ENCODE measurements at regions not wholly inside any gene's neighbourhood (a gene's known extent, or its start where the extent isn't known, plus 50 kb on each side); places are given as distances from the start of the nearest gene placed in this dataset.

GRCh38 chr4:155521382-155521781 lies 144.6 kb upstream of the MAP9 start:
- no peak for DNase-seq (ENCODE audit: low spot score)

DNA sequence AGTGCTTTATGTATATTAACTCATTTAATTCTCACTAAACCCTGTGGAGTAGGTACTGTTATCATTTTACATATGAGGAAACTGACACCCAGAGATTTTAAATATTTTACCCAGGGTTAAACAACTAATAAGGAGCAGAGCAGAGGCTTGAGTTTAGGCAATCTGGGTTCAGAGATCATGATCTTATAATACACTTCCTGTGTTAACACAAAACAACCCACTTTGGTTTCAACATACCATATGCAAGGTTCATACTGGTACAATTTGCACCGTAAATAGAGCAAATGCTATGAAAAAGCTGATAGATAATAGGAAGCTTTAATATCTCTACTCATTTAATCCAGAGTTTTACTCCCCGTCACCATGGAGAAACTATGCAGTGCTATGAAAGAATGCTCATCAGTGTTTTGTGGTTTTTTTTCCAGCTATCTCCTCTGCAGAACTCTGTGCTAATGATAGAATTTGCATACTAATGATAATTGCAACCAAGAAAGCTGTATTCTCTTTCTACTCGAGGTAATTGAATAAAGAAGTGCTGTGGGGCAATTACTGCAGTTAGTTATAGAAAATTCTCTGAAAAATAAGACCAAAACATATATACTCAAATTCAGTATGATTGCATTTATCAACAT lies 138.8 kb upstream of the MAP9 start:
- DNase-seq (ENCODE audit: low spot score), result no peak

DNA sequence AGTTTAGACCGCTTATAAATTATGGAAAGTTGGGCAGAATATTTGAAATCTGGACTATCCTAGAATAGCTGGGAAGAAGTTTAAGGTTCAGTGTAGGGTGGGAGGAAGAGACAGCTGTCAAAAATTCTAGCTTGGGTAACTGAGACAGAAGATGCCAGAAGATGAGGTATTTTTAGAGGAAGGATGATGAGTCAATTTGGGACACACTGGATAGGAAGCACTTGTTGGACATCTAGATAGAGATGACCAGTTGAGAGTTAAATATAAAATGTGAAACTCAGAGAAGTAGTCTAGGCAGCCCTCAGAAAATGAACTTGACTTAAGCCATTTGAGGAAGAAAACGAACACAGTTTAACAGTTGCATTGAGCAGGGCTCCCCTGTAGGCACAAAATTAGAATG lies 137.9 kb upstream of the MAP9 start:
- no peak for DNase-seq (ENCODE audit: low spot score)

- no peak for DNase-seq (ENCODE audit: low spot score)
Observed at GRCh38 chr4:155512817-155513216, 136.1 kb upstream of the MAP9 start.

DNA sequence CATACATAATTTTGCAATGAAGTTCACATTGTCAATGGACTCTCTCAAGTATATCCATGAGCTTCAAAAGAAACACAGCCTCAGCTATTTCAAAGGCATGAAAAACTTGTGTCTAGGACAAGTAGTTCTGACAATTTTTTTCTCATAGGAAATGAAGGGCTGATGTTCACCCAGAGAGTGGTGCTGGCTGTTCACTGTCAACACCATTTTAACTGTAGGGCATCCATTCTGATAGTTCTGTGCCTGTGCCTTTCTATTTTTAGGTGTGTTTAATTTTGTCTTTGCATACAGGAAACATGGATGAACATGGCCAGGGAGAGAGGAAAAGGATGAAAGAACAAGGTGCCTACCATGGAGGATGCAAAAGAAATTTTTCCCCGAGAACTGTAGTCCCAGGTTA lies 135.3 kb upstream of the MAP9 start:
- DNase-seq (ENCODE audit: low spot score), result no peak

DNA sequence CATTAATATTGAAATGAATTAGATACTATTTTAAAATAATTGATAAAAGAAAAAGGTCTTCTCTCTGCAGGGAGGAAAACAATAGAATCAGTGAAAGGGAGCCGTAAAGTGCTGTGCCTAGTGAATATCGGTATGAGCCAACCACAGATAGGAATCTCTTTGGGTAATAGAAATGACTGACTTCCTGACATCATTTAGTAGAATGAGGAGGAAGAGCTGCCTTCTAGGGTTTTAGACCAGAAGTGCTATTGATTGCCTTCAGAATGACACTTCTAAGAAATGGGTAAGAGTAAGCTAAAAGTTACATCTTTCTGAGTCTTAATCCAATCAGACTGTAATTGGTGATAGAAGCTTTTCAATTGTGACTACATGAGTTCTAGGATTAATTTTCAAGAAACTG lies 134.0 kb upstream of the MAP9 start:
- DNase-seq (ENCODE audit: low spot score), result no peak

DNA sequence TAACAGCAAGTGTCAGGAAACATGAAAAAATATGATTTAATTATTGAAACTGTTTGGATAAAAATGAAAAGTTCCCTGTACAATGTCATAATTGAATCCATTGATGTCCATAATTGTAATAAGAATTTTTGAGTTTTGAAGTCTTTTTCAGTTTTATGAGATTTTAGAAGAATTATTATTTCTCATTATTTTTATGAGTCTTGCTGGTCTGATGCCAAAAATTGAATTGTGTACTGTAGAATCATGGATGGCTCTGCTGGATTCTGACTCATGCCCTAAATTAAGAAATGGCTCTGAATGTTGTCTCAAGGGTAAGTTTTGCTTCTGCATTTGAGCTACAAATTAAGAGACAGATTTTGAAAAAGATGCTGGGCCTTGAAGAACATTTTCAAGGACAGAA lies 132.8 kb upstream of the MAP9 start:
- no peak for DNase-seq (ENCODE audit: low spot score)

DNA sequence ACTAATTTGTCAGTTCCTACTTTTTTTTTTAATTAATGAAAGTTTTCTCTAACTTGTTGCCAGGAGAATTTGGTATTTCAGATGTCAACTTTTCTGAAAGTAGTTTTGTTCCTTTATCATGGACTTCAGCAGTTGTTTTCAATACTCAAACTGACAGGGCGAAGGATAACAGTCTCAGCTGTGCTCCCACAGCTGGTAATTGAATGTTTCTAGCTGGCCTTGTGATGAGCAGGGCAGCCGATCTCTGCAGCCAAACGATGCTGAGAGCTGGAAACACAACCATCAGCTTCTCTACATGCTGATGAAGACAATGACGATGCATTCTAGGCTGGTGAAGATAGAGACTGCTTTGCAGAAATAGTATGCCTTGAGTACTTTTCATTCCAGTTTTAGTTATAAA lies 130.0 kb upstream of the MAP9 start:
- no peak for DNase-seq (ENCODE audit: low spot score)

DNA sequence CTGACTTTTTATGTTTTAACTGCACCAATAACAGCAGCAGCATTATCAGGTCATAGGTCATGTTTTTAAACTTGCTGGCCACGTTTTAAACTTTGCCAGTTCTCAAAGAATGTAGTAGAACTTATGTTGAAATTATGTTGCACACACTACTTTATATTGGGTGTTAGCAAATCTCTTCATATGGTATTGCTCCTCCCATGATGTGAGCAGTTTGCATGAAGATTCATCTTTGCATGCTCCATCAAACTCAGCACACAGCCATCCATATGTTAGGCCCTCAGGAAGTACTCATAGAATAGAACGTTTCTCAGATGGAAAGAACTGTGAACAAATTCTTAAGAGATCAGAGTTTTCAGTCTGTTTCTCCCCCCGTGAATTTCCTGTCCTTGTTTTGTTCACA lies 128.6 kb upstream of the MAP9 start:
- no peak for DNase-seq (ENCODE audit: low spot score)

GRCh38 chr4:155497306-155497705 lies 120.5 kb upstream of the MAP9 start:
- no peak for DNase-seq (ENCODE audit: low spot score)

GRCh38 chr4:155496294-155496626 lies 119.5 kb upstream of the MAP9 start:
- DNase-seq (ENCODE audit: low spot score), result no peak

DNA sequence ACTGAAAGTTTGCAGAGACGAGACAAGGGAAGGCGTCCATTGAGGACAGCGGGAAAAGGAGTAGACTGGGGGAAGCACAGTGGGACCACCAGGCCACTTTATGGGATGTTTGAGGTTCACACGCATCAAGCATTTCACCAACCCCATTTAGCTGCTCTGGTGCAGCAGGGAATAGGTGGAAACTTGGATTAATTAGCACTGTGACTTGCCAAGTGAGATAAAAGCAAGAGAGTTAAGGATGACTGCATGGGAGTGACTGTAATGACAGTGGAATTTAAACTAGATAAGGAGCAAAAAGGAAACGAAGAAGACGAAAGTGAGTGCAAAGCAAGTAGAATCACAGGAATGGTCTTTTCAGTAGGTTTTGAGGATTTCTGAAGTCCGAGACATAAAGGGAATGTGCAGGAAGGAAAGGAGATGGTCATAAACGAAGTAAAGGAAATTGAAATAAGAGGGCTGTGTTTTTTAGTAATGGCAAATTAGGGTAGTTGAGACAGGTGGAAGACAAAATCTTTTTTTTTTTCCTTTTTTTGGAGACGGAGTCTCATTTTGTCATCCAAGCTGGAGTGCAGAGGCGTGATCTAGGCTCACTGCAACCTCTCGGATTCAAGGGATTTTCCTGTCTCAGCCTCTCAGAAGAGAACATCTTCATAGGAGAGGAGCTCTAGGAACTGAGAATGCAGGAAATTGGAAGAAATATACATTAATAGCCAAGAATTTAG lies 119.0 kb upstream of the MAP9 start:
- DNase-seq (ENCODE audit: low spot score), result no peak

DNA sequence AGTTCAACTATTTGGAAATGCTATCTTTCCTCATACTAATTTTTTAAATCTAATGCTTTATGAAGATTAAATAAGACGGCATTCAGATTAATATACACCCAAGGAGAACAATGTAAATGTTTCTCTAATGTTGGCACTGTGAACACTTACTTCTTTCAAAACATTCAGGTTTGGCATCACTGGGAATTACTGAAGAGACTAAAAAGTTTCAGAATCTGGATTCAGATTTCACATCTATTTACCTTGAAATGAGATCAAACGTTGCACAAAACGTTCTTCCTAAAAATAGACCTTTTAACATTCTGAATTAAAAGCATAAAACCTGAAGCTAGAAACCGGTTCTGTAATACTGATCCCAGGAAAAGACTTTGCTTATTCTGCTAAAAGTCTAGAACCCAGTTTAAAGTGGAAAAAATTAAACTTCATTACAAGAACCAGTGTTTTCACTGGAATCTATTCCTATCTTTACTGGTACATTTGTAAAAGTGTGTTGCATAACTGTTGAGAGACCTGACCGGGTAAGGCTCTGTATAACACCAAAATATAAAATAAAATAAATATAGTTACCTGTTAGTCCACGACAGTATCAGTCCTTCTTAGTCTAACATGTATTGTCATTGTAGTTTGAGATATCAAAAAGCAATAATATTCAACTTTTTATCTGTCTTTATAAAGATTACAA lies 117.4 kb upstream of the MAP9 start:
- no peak for DNase-seq (ENCODE audit: low spot score)

GRCh38 chr4:155491336-155492120 lies 114.8 kb upstream of the MAP9 start:
- no peak for DNase-seq (ENCODE audit: low spot score)

DNA sequence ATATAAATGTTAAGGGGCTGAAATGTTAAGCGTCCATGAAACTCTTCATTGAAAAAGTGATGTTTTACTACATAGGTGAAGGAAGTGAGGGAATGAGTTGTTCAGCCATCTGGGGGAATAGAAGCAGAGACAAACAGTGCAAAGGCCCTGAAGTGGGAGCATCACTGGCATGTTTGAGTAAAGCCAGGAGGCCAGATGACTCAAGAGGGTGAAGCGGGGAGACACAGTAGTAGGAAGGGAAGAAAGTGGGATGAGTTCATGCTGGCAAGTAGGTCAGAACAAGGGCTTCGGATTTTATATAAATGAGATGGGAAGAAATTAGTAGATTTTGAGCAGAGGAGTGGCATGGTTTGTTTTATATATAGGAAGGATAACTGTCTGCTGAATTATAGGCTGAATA lies 112.5 kb upstream of the MAP9 start:
- no peak for DNase-seq (ENCODE audit: low spot score)

- DNase-seq (ENCODE audit: low spot score), result no peak
Observed at GRCh38 chr4:155488691-155489090, 111.9 kb upstream of the MAP9 start.

GRCh38 chr4:155487210-155487609 lies 110.4 kb upstream of the MAP9 start:
- DNase-seq (ENCODE audit: low spot score), result no peak

GRCh38 chr4:155481150-155481549 lies 104.4 kb upstream of the MAP9 start:
- no peak for DNase-seq (ENCODE audit: low spot score)

- no peak for DNase-seq (ENCODE audit: low spot score)
Observed at GRCh38 chr4:155479835-155480234, 103.1 kb upstream of the MAP9 start.

GRCh38 chr4:155478336-155478835 lies 101.6 kb upstream of the MAP9 start:
- DNase-seq (ENCODE audit: low spot score), result no peak

GRCh38 chr4:155474758-155475157 lies 98.0 kb upstream of the MAP9 start:
- DNase-seq (ENCODE audit: low spot score), result no peak

DNA sequence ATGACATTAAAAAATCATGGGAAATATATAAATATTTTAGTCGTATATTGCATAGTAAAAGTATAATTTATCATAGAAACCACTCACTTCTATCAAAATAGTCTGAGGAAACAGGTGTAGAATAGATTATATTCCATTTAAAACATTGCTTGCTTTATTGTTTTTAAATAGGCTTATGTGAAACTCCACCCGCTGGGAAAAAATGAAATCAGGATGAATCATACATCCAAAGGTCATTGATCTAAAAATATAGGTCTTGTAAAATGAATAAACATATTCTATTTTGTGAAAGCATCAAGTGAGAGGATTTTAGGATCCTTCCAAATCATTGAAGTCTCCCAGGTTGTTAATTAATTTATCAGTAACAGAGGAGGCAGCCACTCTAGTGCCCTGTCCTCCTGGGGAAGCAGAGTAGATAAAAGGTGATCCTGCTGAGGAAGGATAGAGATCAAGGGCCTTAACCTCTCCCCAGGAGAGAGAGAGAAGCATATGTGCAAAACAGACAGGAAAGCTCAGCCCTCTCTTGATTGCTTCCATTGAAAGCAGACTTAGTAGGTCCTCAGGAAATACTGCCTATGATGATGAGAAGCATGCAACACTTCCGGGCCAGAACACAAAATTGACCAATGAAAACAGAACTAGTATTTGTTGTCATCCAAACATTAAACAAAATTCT lies 96.8 kb upstream of the MAP9 start:
- DNase-seq (ENCODE audit: low spot score), result no peak
